Astrocyte (in vitro differentiated cells and primary cell): ENCODE measurements at regions not wholly inside any gene's neighbourhood (a gene's known extent, or its start where the extent isn't known, plus 50 kb on each side); places are given as distances from the start of the nearest gene placed in this dataset.

Experiments used
- CTCF ChIP-seq: IDR thresholded peaks from 2 replicates; pipeline ENCODE4 v1.5.1; 2011; ENCODE audit warnings: low read depth, mild to moderate bottlenecking, inconsistent platforms, low read length, moderate library complexity; ENCODE audit not compliant: insufficient read depth
- EZH2 ChIP-seq: IDR thresholded peaks from 2 replicates; pipeline ENCODE4 v1.6.1; 2012; ENCODE audit warnings: mild to moderate bottlenecking, low read length, inconsistent platforms; ENCODE audit not compliant: insufficient read depth

- TF ChIP-seq CTCF: no peak
- no peak for TF ChIP-seq EZH2
Observed at GRCh38 chr3:181066143-181067087, 76.9 kb upstream of the DNAJC19 start.
